Endothelial cell of umbilical vein (primary cell): ENCODE measurements at regions not wholly inside any gene's neighbourhood (a gene's known extent, or its start where the extent isn't known, plus 50 kb on each side); places are given as distances from the start of the nearest gene placed in this dataset.

Experiments used
- BruUV-seq: library from RNA; stranded (reverse); fragments of 400-500 nt; replicated peaks from 2 replicates; lab custom pipeline; 2021; lab: Mats Ljungman, UMichigan
- CTCF ChIA-PET: fragments of 300-600, 350-600 bp; sonication (Branson Sonifier 250); formaldehyde crosslinking; loops from one replicate; lab custom pipeline; 2021; ENCODE audit warnings: antibody characterized with exemption, inconsistent platforms; lab: Charles Lee
- POLR2A ChIA-PET: fragments of 300-600, 350-600 bp; sonication (Branson Sonifier 250); formaldehyde crosslinking; loops from one replicate; lab custom pipeline; 2021; ENCODE audit warnings: antibody characterized with exemption, inconsistent platforms; lab: Charles Lee
- DNase-seq: peaks from one replicate; pipeline ENCODE4 v3.0.0-alpha.2; 2011; ENCODE audit warnings: low read depth, low spot score
- FAIRE-seq: peaks from 2 replicates; lab custom pipeline; 2011; peaks lifted over from hg19 to GRCh38; lab: Jason Lieb, UNC
- H2AFZ ChIP-seq: 2 replicates; pipeline ENCODE4 v1.6.0; 2012; ENCODE audit warnings: low read depth, low read length, control low read depth, inconsistent platforms
- H3K27ac ChIP-seq: 2 replicates; pipeline ENCODE4 v1.5.1; 2011; ENCODE audit warnings: low read depth, mild to moderate bottlenecking, control low read depth, low read length, moderate library complexity; ENCODE audit not compliant: insufficient read depth
- H3K27me3 ChIP-seq, 2 experiments: 2 replicates each; pipeline versions ENCODE4 v1.6.0 to v1.6.1; 2011; ENCODE audit warnings: low read length in 2 of 2, mixed read lengths in 1 of 2; ENCODE audit not compliant: control insufficient read depth in 2 of 2, insufficient read depth in 2 of 2
- H3K36me3 ChIP-seq, 2 experiments: 2 replicates in 1 of 2; 3 replicates in 1 of 2; pipeline ENCODE4 v1.5.1; 2011; ENCODE audit warnings: low read length in 2 of 2, mild to moderate bottlenecking in 1 of 2, moderate library complexity in 1 of 2; ENCODE audit not compliant: control insufficient read depth in 2 of 2, insufficient read depth in 2 of 2; ENCODE audit errors: extremely low read depth in 1 of 2
- H3K4me1 ChIP-seq: 3 replicates; pipeline ENCODE4 v1.5.1; 2011; ENCODE audit warnings: mild to moderate bottlenecking, low read length; ENCODE audit not compliant: control insufficient read depth, insufficient read depth; ENCODE audit errors: extremely low read depth
- H3K4me2 ChIP-seq: 2 replicates; pipeline ENCODE4 v1.6.1; 2011; ENCODE audit warnings: low read length, control low read depth, mixed read lengths; ENCODE audit not compliant: insufficient read depth
- H3K4me3 ChIP-seq, 3 experiments: fragments of 200-600 bp in 1 of 3; sonication (generic), shearing (Covaris generic) in 1 of 3; replicated peaks in 1 of 3; 2 replicates each; pipeline ENCODE4 v1.5.1; 2011 to 2016; ENCODE audit warnings: control low read depth in 3 of 3, low read length in 3 of 3, mild to moderate bottlenecking in 2 of 3, inconsistent platforms in 1 of 3, low read depth in 1 of 3, moderate library complexity in 1 of 3; ENCODE audit not compliant: insufficient read depth in 1 of 3
- H3K79me2 ChIP-seq: 2 replicates; pipeline ENCODE4 v1.6.0; 2012; ENCODE audit warnings: low read length, inconsistent platforms; ENCODE audit not compliant: control insufficient read depth, insufficient read depth
- H3K9ac ChIP-seq: replicated peaks from 2 replicates; pipeline ENCODE3; 2011; ENCODE audit warnings: low read length, control low read depth; ENCODE audit not compliant: insufficient read depth; ENCODE audit errors: extremely low read depth
- H3K9me1 ChIP-seq: replicated peaks from 3 replicates; pipeline ENCODE4 v1.6.0; 2011; ENCODE audit warnings: mild to moderate bottlenecking, low read length; ENCODE audit not compliant: control insufficient read depth, insufficient read depth; ENCODE audit errors: extremely low read depth
- H3K9me3 ChIP-seq: replicated peaks from 2 replicates; pipeline ENCODE4 v1.5.1; 2012; ENCODE audit warnings: low read length, inconsistent platforms; ENCODE audit not compliant: control insufficient read depth, insufficient read depth
- H4K20me1 ChIP-seq: replicated peaks from 2 replicates; pipeline ENCODE3; 2011; ENCODE audit warnings: mild to moderate bottlenecking, low read length; ENCODE audit not compliant: control insufficient read depth, insufficient read depth; ENCODE audit errors: extremely low read depth
- EZH2 ChIP-seq: IDR thresholded peaks from 2 replicates; pipeline ENCODE4 v1.6.1; 2012; ENCODE audit warnings: borderline replicate concordance, low read depth, mild to moderate bottlenecking, moderate library complexity, low read length, inconsistent platforms; ENCODE audit not compliant: severe bottlenecking
- FOS ChIP-seq: IDR thresholded peaks from 2 replicates; pipeline ENCODE4 v1.6.1; 2011; ENCODE audit warnings: mild to moderate bottlenecking, low read length, moderate library complexity, borderline replicate concordance; ENCODE audit not compliant: insufficient read depth
- GATA2 ChIP-seq: IDR thresholded peaks from 2 replicates; pipeline ENCODE4 v1.7.0; 2011; ENCODE audit warnings: low read depth, mild to moderate bottlenecking, moderate library complexity, mixed read lengths, low read length; ENCODE audit not compliant: insufficient read length, insufficient read depth
- JUN ChIP-seq: IDR thresholded peaks from 2 replicates; pipeline ENCODE4 v1.6.1; 2011; ENCODE audit warnings: borderline replicate concordance, low read depth; ENCODE audit not compliant: insufficient read length, insufficient read depth
- MYC ChIP-seq: IDR thresholded peaks from one replicate; pipeline ENCODE4 v1.6.1; 2011; ENCODE audit warnings: mild to moderate bottlenecking, low read depth, low read length
- POLR2A ChIP-seq: IDR thresholded peaks from 2 replicates; pipeline ENCODE4 v1.6.1; 2012; ENCODE audit warnings: low read depth, mild to moderate bottlenecking, control low read depth, low read length
- POLR2AphosphoS5 ChIP-seq: IDR thresholded peaks from 2 replicates; pipeline ENCODE4 v1.6.1; 2012; ENCODE audit warnings: low read depth, mild to moderate bottlenecking, control low read depth, low read length, moderate library complexity; ENCODE audit not compliant: insufficient read depth
- dilution Hi-C: fragments of 300-500 bp; cut with MboI; formaldehyde crosslinking; loops from one replicate; pipeline ENCODE4 v1.15.0; 2019; ENCODE audit warnings: low sequenced_read_pairs; ENCODE audit not compliant: extremely low pct_ligation_motif_present
- intact Hi-C: fragments of 100-400 bp; cut with micrococcal nuclease; formaldehyde crosslinking; loops from one replicate; pipeline ENCODE4 v1.10.0; 2022
- TF ChIP-seq, protein P1 (sequence below): IDR thresholded peaks from 2 replicates; pipeline ENCODE4 v1.6.1; 2011; ENCODE audit not compliant: insufficient read depth, insufficient read length
- TF ChIP-seq, protein P2 (sequence below), 2 donors: IDR thresholded peaks; 1 replicate in 1 of 2; 2 replicates in 1 of 2; pipeline ENCODE4 v1.5.1; 2011; ENCODE audit warnings: low read length in 2 of 2, mild to moderate bottlenecking in 2 of 2, moderate library complexity in 2 of 2, control low read depth in 1 of 2, inconsistent platforms in 1 of 2, low read depth in 1 of 2; ENCODE audit not compliant: insufficient read depth in 1 of 2; ENCODE audit errors: extremely low read depth in 1 of 2

DNA sequence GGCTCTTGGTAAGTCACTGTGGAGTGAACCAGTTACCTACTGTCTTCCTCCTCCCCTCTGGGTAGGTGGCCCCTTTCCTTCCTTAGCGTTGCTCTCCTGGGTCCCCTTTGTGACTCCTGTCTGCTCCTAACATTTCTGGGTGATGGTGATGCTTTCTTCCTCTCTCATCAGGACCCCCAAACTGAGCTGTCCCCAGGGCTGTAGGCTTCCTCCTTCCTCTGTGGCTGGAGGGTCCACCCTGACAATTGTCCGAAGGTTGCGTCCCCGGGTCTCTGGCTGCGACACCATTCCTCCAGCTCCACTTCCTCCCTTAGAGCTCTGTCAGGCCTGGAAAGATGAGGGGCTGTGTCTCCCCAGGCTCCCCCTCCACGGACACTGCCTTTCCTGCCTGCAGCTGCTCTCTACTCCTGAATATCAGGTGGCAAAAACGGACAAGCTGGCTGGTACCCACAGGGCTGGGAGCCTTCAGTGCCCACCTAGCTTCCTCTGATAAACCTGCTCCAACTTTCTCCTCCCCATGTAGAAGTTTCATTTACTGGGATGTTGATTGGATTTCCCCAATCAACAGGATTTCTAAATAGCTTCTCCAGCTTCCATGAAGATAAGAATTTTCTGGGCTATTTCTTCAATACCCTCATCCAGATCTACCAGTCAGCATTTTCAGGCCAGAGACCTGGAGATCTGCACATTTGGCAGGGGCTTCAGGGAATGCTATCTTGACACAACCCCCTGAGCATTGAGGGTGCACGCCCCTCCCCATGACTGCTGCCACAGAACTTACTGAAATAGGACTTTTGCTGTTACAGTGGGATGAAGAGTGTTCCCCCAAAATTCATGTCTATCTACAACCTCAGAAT, 506.5 kb downstream of the TCERG1L start:
- no peaks in the 10 kb centered on the region for H3K27me3 ChIP-seq
- H3K4me1 ChIP-seq: no peaks in the 10 kb centered on the region
- H3K9ac ChIP-seq: no peak overlapping the region
- ChIA-PET CTCF (no interaction called here), POLR2A (no interaction called here)
- H3K4me3 ChIP-seq: no peak overlapping the region
- no peaks in the 10 kb centered on the region for H3K79me2 ChIP-seq
- no peaks in the 10 kb centered on the region for H3K36me3 ChIP-seq
- intact Hi-C loops: no loop called here
- TF ChIP-seq JUN: no peak
- TF ChIP-seq, protein P1, sequence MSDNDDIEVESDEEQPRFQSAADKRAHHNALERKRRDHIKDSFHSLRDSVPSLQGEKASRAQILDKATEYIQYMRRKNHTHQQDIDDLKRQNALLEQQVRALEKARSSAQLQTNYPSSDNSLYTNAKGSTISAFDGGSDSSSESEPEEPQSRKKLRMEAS: no peak
- TF ChIP-seq MYC: no peak
- no peak for TF ChIP-seq POLR2A
- TF ChIP-seq, protein P2, sequence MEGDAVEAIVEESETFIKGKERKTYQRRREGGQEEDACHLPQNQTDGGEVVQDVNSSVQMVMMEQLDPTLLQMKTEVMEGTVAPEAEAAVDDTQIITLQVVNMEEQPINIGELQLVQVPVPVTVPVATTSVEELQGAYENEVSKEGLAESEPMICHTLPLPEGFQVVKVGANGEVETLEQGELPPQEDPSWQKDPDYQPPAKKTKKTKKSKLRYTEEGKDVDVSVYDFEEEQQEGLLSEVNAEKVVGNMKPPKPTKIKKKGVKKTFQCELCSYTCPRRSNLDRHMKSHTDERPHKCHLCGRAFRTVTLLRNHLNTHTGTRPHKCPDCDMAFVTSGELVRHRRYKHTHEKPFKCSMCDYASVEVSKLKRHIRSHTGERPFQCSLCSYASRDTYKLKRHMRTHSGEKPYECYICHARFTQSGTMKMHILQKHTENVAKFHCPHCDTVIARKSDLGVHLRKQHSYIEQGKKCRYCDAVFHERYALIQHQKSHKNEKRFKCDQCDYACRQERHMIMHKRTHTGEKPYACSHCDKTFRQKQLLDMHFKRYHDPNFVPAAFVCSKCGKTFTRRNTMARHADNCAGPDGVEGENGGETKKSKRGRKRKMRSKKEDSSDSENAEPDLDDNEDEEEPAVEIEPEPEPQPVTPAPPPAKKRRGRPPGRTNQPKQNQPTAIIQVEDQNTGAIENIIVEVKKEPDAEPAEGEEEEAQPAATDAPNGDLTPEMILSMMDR (IDR thresholded peaks at IDR 0.05; ENCODE audit: extremely low read depth in 1 of 2, insufficient read depth in 1 of 2, low read depth in 1 of 2, low read length in 2 of 2): no peak
- no peak for TF ChIP-seq POLR2AphosphoS5
- TF ChIP-seq FOS: no peak
- no peak for TF ChIP-seq GATA2
- no peak for TF ChIP-seq EZH2
- no peak overlapping the region for H3K27ac ChIP-seq
- DNase-seq (no peak), FAIRE-seq (no peak)
- H2AFZ ChIP-seq: no peak overlapping the region
- BruUV-seq: no TSS peak
- peaks cover 15% of the 10 kb centered on the region for H3K9me3 ChIP-seq
- dilution Hi-C loops: no loop called here
- no peaks in the 10 kb centered on the region for H4K20me1 ChIP-seq
- no peaks in the 10 kb centered on the region for H3K9me1 ChIP-seq
- no peak overlapping the region for H3K4me2 ChIP-seq
